Stimulated activated CD4-positive, alpha-beta T cell treated with anti-CD3 and anti-CD28 coated beads, Interleukin-4, amount 100 ng/mL, for 48 hours (primary cell): ENCODE measurements at regions not wholly inside any gene's neighbourhood (a gene's known extent, or its start where the extent isn't known, plus 50 kb on each side); places are given as distances from the start of the nearest gene placed in this dataset.

Experiments
- DNase-seq, 2 donors: peaks; one replicate each; pipeline ENCODE4 v3.0.0-alpha.2; 2020; ENCODE audit warnings: low read depth in 2 of 2

DNA sequence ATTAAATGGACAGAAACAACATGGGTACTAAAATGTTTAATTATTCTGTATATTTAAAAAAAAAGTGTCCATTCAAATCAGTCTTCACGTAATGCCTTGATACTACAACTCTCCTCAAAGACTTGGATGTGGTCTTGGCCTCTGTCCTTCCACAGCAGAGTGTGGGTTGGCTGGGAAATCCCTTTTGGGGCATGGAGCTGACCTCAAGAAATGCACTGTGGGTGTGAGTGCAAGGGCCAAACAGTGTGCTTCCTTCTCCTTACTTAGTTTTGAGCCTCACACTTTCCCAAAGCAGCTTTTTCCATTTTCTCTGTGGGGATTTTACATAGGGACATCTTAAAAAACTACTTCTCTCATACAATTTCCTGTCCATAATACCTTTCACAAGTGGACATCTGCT lies 607.4 kb downstream of the EFNB2 start:
- DNase-seq, result no peak

GRCh38 chr13:105925496-105925895 lies 610.0 kb downstream of the EFNB2 start:
- no peak for DNase-seq

- no peak for DNase-seq
Observed at GRCh38 chr13:105921711-105922110, 613.8 kb downstream of the EFNB2 start.

GRCh38 chr13:105920370-105920769 lies 615.1 kb downstream of the EFNB2 start:
- no peak for DNase-seq

DNA sequence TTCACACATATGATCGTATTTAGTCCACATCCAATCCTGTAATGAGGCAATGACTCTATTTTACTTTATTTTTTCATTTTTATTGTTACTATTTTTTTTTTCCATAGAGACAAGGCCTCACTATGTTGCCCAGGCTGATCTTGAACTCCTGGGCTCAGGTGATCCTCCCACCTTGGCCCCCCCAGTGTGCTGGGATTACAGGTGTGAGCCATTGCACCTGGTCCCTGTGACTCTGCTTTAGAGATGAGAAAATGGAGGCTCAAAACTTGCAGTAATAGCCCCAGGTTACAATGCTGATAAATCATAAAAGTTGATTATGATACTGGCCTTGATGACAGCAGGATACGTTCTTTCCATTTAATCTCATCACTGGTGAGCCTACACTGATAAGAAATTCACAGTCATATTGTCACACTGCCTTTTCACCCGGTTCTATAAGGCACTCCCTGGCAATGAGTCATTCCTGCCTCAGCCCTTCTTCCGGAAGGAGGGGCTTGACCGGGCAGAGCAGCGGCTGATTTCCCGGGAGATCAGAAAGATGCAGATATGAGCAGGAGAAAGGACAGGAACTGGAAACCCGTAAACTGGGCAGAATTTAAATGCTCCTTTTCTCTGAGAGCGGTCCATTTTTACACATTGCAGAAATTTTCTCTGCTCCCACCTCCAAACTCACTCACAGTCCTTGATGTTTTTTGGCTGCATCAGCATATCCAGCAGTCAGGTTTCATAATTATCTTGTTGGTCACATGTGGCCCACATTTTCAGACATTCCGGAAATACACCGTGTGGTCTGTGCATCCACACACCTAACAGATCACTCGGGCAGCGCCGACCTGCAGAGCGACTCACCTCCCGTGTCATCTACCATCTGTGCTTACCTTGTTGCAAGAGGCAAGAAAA lies 616.4 kb downstream of the EFNB2 start:
- DNase-seq, result no peak

DNA sequence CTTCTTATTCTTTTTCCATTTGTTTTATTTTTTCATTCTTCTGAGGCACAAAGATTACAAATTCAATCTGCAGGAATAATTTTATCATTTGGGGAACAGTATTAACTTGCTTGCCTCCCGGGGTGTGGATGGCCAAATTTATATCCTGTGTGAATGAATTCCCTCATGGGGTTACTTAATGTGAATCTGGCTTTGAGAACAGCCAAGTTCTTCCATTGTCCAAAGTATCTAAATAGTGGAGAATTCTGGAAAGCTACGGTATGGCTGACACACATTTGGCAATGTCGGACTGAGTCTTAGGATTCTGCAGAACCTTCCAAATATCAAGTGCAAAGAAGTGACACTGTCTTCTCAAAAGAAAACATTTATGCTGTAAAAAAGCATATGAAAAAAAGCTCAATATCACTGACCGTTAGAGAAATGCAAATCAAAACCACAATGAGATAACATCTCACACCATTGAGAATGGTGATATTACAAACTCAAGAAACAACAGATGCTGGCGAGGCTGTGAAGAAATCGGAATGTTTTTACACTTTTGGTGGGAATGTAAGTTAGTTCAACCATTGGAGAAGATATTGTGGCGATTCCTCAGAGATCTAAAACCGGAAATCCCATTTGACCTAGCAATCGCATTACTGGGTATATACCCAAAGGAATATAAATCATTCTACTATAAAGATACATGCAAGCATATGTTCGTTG lies 620.2 kb downstream of the EFNB2 start:
- DNase-seq, result no peak

DNA sequence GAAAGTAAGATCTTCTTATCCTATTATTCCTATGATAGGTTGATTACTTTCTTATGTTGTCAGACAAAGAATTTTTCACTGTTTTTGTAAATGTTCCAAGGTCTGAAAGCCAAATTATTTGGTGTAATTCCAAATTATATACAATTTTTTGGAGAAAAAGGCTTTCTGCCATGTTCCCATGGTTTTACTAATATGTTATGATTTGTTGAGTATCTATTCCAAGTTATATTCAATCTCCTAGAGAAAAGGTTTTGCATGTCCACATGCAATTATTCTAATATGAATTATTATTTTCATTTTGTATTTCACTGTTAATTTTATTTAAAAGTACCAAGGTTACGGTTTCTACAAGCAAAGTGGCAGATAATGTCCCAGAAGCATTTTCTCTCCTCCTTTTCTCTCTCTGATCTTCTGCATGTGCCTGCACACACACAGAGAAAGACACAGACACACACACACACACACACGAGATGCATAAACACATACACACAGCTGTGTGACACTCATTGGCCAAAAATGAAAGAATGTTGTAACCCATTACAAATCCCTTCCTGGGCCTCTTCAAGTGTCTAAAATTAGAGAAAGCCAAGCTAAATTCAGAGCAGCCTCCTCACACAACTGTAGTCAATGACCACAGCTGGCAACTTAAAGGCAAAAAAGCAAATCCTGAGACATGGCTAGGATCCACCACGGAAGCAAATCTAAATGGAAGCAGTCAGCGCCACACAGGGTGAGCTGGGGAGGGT lies 621.0 kb downstream of the EFNB2 start:
- DNase-seq, result no peak

DNA sequence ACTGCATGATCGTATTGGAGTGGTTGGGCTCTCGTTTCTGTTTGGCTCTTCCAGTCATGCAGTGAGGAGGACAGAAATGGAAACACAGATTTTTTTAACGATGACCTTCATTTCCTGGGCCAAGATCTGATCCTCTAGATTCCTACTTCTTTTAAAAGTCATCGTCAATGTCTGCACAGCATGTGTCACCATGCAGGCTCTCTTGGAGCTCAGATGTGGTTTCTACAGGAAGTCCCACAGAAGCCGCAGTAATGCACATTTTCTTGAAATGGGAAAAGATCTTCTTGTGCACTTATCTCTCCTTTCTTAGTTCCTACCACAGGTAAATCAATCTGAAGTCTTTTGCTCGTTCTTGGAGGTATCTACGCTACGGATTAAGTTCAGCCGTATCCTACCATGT lies 626.9 kb downstream of the EFNB2 start:
- no peak for DNase-seq

DNA sequence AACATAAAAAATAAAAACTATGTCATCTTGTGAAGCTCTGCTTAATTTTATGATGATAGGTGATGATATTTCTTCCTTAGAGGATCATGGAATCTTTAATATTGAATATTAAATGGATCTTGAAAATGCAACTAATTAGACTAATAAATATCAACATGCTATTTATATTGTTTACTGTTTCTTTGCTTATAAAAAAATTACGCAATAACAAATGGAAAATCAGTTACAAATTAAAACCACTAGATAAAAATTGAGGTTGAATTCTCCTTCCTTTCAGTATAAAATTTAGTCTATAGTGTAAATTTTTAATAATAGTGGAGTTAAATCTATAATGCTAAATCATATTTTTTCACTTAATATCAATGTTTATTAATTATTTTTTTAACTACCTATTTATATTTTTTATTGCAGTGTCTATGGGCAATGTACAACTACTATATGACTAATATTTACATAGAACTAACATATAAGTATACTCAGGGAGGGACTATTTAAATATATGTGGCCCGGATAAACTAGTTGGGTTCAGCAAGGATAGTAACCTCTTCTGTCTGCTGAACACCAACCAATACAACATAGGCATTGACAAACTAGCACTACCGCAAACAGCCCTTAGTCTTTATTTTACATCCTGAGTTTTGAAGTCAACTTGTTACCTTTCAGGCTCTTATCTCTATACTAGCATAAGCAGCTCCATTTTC lies 628.0 kb downstream of the EFNB2 start:
- no peak for DNase-seq

- no peak for DNase-seq
Observed at GRCh38 chr13:105906746-105907145, 628.7 kb downstream of the EFNB2 start.

DNA sequence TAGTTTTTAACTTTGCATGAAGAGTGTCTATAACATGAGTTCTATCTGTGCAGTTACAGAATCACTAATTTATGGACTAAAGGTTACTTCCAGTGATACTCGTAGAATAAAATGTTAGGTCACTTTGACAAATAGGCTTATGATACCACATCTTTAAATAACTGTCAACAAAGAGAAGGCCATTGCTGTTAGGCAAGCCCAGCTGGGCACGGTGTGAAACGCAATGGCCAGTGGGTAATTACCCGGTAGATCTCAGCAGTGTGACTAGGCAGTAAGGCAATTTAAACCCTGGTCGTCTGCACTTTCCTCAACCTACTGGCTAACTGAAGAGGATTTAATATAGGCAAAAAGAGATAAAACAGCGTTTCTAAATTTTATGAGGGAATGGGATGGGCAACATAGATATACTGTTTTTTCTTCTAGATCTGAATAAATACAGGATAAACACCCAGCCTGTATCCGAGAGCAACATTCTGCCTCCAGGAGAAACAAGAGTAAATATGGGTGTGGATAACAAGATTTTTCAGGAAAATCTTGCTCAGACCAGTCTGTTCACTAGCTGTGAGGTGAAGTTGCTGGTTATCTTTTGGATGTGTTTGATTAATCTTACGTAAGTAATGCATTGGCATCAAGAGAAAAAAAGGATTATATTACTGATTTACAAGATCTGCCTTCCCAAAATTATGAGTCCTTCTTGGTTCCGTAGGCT lies 631.3 kb downstream of the EFNB2 start:
- DNase-seq, result no peak

- DNase-seq, result no peak
Observed at GRCh38 chr13:105902396-105902795, 633.1 kb downstream of the EFNB2 start.

DNA sequence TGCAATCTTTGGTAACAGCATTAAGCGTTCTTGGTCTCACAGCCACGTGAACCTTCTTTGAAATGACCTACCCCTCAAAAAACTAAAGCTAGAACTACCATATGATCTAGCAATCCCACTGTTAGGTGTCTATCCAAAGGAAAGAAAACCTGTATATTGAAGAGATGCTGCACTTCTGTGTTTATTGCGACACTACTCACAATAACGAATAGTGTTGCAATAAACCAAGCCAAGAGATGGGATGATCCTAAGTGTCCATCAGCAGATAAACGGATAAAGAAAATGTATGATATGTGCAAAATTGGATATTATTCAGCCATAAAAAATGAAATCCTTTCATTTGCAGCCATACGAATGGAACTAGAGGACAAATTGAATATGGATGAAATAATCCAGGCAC lies 637.9 kb downstream of the EFNB2 start:
- no peak for DNase-seq

DNA sequence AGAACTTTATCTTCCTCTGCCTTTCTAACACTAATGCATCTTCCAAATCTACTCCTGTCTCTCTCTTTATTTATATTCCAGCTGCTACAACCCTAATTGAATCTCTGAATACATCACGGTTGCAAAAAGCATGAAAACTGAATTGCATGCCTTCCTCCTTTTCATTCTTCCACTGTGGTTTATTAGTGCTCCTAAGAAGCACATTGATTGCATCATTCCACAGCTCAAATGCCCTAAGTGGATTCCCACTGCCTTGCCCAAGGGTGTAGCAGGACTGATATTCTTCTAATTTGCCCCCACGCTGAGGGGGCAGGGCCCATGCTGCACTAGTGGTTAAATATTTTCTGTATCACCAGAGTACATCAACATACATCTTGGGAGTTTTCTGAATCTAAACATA lies 640.8 kb downstream of the EFNB2 start:
- DNase-seq, result no peak

GRCh38 chr13:105890509-105890908 lies 645.0 kb downstream of the EFNB2 start:
- DNase-seq, result no peak

- no peak for DNase-seq
Observed at GRCh38 chr13:105878119-105878700, 657.3 kb downstream of the EFNB2 start.

- no peak for DNase-seq
Observed at GRCh38 chr13:105874814-105875213, 660.6 kb downstream of the EFNB2 start.

DNA sequence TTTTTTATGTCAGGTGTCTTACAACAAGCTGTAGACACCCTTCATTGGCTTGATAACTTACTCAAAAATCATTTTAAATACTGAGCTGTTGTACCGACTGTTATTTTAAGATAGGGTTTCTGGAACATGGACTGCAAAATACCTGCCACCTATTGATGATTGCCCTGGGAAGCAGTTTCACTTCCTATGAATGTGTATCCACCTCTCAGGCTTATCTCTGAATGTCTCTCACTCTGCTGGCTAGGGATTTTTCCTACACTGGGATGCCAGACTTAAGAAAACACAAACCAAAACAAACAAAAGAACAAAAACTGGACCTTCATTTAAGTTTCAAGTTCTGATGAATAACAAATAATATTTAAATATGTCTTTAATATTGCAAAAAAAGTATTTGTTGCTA lies 663.7 kb downstream of the EFNB2 start:
- DNase-seq, result no peak

- DNase-seq, result no peak
Observed at GRCh38 chr13:105871326-105871725, 664.1 kb downstream of the EFNB2 start.

DNA sequence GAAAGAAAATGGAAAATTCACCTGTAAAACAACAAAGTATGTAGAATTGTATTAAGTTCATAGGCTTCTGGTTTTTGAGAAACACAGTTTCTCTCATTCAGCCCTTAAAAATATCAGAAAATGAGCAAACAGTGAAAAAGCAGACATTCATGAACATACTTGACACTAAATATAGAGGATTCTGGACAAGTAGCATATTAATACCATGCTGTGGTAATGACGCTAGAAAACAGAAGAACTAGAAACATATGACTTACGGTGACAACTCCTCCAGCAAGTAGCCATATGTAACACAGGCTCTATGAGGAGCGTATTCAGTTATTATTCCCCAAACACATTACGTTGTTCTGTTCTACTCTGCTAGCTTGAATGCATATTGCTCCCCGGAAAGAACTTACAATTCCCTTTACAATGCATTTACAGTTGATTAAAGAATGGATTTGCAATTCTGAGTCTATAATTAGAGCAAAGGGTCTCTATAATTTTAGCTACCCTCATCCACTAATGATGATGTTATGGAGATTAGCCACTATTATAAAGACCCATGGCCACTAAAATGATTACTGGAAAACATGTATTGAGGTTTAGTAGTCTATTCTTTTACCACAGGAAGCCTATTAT lies 672.1 kb downstream of the EFNB2 start:
- no peak for DNase-seq
